ENCODE measurements at regions not wholly inside any gene's neighbourhood (a gene's known extent, or its start where the extent isn't known, plus 50 kb on each side); places are given as distances from the start of the nearest gene placed in this dataset.

DNA sequence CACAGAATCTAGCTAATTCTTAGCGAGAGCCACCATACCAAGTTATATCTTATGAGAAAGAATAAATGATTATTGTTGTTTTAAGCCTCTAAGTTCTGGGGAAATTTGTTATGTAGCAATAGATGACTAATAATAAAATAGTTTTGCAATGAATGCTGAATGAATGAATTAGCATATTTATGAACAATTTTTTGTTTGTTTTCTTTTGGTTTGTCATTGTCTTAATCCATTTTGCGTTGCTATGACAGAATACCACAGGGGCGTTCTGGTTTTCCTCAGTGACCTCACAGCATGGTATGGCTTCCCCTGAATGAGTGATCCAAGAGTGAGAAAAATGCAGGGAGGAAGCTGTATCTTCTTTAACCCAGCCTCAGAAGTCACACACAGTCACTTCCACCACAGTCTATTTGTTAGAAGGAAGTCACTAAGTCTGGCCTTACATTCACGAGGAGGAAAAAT lies 53.8 kb upstream of the HPDL start:
- TF ChIP-seq POLR2A (IDR thresholded peaks at IDR 0.05) (no peak), POLR2AphosphoS5 (IDR thresholded peaks at IDR 0.05) (no peak)
- TF ChIP-seq, protein P1, sequence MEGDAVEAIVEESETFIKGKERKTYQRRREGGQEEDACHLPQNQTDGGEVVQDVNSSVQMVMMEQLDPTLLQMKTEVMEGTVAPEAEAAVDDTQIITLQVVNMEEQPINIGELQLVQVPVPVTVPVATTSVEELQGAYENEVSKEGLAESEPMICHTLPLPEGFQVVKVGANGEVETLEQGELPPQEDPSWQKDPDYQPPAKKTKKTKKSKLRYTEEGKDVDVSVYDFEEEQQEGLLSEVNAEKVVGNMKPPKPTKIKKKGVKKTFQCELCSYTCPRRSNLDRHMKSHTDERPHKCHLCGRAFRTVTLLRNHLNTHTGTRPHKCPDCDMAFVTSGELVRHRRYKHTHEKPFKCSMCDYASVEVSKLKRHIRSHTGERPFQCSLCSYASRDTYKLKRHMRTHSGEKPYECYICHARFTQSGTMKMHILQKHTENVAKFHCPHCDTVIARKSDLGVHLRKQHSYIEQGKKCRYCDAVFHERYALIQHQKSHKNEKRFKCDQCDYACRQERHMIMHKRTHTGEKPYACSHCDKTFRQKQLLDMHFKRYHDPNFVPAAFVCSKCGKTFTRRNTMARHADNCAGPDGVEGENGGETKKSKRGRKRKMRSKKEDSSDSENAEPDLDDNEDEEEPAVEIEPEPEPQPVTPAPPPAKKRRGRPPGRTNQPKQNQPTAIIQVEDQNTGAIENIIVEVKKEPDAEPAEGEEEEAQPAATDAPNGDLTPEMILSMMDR (IDR thresholded peaks at IDR 0.05) = no peak

All from breast epithelium (tissue), 3 donors.